B cell (primary cell): ENCODE measurements at regions not wholly inside any gene's neighbourhood (a gene's known extent, or its start where the extent isn't known, plus 50 kb on each side); places are given as distances from the start of the nearest gene placed in this dataset.

Experiments used
- ATAC-seq: fragments of 200-7000 bp; cut with Tn5 transposase; one replicate; pipeline ENCODE4 v1.10.0; 2021; ENCODE audit warnings: low read depth, mild to moderate bottlenecking, moderate number of reproducible peaks, moderate library complexity
- CTCF ChIA-PET: fragments of 350-600 bp; sonication (Branson Sonifier 250); formaldehyde crosslinking; loops from one replicate; lab custom pipeline; 2021; ENCODE audit warnings: antibody characterized with exemption, inconsistent platforms; lab: Charles Lee
- POLR2A ChIA-PET: fragments of 350-600 bp; sonication (Branson Sonifier 250); formaldehyde crosslinking; loops from one replicate; lab custom pipeline; 2021; ENCODE audit warnings: antibody characterized with exemption; lab: Charles Lee
- DNase-seq: peaks from one replicate; pipeline ENCODE4 v3.0.0; 2013
- H2AFZ ChIP-seq: 2 replicates; pipeline ENCODE4 v1.6.1; 2012; ENCODE audit warnings: mild to moderate bottlenecking, low read depth, low read length; ENCODE audit not compliant: insufficient read depth, poor library complexity, severe bottlenecking
- H3K27ac ChIP-seq, 2 donors: 1 replicate in 1 of 2; 2 replicates in 1 of 2; pipeline ENCODE4 v1.5.1; 2012 to 2013; ENCODE audit warnings: low read length in 2 of 2, mild to moderate bottlenecking in 2 of 2, moderate library complexity in 1 of 2
- H3K27me3 ChIP-seq, 4 experiments: fragments of 200-600 bp in 1 of 4; sonication (generic) in 1 of 4; replicated peaks in 1 of 4; 1 replicate in 2 of 4; 2 replicates in 2 of 4; pipeline versions ENCODE4 v1.6.1 to v1.7.0; 2013 to 2016; ENCODE audit warnings: low read length in 3 of 4, mild to moderate bottlenecking in 2 of 4, mixed read lengths in 1 of 4, moderate library complexity in 1 of 4; ENCODE audit not compliant: insufficient read depth in 4 of 4, control insufficient read depth in 3 of 4; ENCODE audit errors: control extremely low read depth in 1 of 4
- H3K36me3 ChIP-seq, 2 experiments: replicated peaks in 1 of 2; 1 replicate in 1 of 2; 2 replicates in 1 of 2; pipeline versions ENCODE4 v1.6.1 to v1.7.1; 2013; ENCODE audit warnings: low read length in 1 of 2; ENCODE audit not compliant: insufficient read depth in 2 of 2, control insufficient read depth in 1 of 2; ENCODE audit errors: control extremely low read depth in 1 of 2, extremely low read depth in 1 of 2
- H3K4me1 ChIP-seq, 2 donors: fragments of 200-600 bp in 1 of 2; sonication (generic) in 1 of 2; 1 replicate in 1 of 2; 2 replicates in 1 of 2; pipeline versions ENCODE4 v1.5.1 to v1.6.1; 2013 to 2017; ENCODE audit warnings: low read length in 2 of 2; ENCODE audit not compliant: control insufficient read depth in 2 of 2, insufficient read depth in 2 of 2
- H3K4me2 ChIP-seq: replicated peaks from 2 replicates; pipeline ENCODE3; 2012; ENCODE audit warnings: mild to moderate bottlenecking, low read depth, low read length; ENCODE audit not compliant: poor library complexity, severe bottlenecking
- H3K4me3 ChIP-seq, 5 experiments: fragments of 200-600 bp in 1 of 5; sonication (generic) in 1 of 5; 1 replicate in 3 of 5; 2 replicates in 2 of 5; pipeline versions ENCODE4 v1.5.1 to v1.7.0; 2011 to 2016; ENCODE audit warnings: low read length in 4 of 5, mild to moderate bottlenecking in 4 of 5, low read depth in 2 of 5, control low read depth in 1 of 5, moderate library complexity in 1 of 5; ENCODE audit not compliant: insufficient read depth in 1 of 5; ENCODE audit errors: control extremely low read depth in 1 of 5, extremely low read depth in 1 of 5
- H3K79me2 ChIP-seq: fragments of 200-600 bp; sonication (generic); one replicate; pipeline ENCODE4 v1.6.0; 2016; ENCODE audit warnings: low read length; ENCODE audit not compliant: control insufficient read depth, insufficient read depth
- H3K9ac ChIP-seq: fragments of 200-600 bp; sonication (generic); 2 replicates; pipeline ENCODE4 v1.6.1; 2017; ENCODE audit warnings: mild to moderate bottlenecking, low read length, moderate library complexity
- H3K9me3 ChIP-seq, 3 donors: one replicate each; pipeline versions ENCODE4 v1.6.1 to v1.7.1; 2013; ENCODE audit warnings: low read length in 2 of 3; ENCODE audit not compliant: control insufficient read depth in 2 of 3, insufficient read depth in 1 of 3; ENCODE audit errors: control extremely low read depth in 1 of 3
- H4K20me1 ChIP-seq: 2 replicates; pipeline ENCODE4 v1.6.0; 2012; ENCODE audit warnings: mild to moderate bottlenecking, low read length; ENCODE audit not compliant: insufficient read depth, control insufficient read depth, poor library complexity, severe bottlenecking
- H3K27ac Mint-ChIP-seq: one replicate; pipeline ENCODE4 v1.8.0; 2021; ENCODE audit warnings: mixed read lengths
- H3K27me3 Mint-ChIP-seq: one replicate; pipeline ENCODE4 v1.8.0; 2021; ENCODE audit warnings: mixed read lengths
- H3K4me1 Mint-ChIP-seq: one replicate; pipeline ENCODE4 v1.8.0; 2021; ENCODE audit warnings: mixed read lengths
- H3K4me3 Mint-ChIP-seq: one replicate; pipeline ENCODE4 v1.8.0; 2021; ENCODE audit warnings: mixed read lengths
- H3K9me3 Mint-ChIP-seq: one replicate; pipeline ENCODE4 v1.8.0; 2022; ENCODE audit warnings: mixed read lengths; ENCODE audit not compliant: insufficient read depth
- EZH2 ChIP-seq: IDR thresholded peaks from 2 replicates; pipeline ENCODE4 v1.6.1; 2012; ENCODE audit warnings: borderline replicate concordance, low read depth, mild to moderate bottlenecking, moderate library complexity, low read length; ENCODE audit not compliant: insufficient read depth, poor library complexity, severe bottlenecking
- WGBS: methylation state at CpG from one replicate; pipeline ENCODE4 v1.1.5; 2013; ENCODE audit warnings: missing lambda C conversion rate; ENCODE audit not compliant: insufficient coverage; 5-methylcytosine and 5-hydroxymethylcytosine counted together
- intact Hi-C: fragments of 100-400 bp; cut with micrococcal nuclease; formaldehyde crosslinking; loops from one replicate; pipeline ENCODE4 v1.10.0; 2022
- TF ChIP-seq, protein P1 (sequence below): fragments of 200-600 bp; IDR thresholded peaks from one replicate; pipeline ENCODE4 v1.8.0; 2022; ENCODE audit warnings: antibody characterized with exemption, mild to moderate bottlenecking

DNA sequence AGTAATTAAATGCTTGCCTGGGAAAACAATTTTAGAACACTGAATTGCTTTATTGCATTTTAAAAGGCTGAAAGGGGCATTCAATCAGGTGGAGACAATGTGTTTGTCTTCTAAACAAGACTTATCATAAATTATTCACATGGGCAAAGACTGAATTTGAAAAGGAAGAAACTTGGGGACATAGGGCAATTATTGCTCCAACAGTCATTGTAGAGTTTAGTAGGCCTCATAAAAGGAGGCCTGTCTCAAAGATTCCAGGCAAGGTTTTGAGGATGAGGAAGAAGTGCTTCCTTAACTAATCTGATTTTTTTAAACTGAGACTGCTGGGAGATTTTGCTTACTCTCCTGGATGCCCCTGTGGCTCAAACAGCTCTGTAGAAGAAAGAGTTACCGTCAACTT, 174.4 kb upstream of the RPS6KA3 start:
- Histone ChIP-seq H3K9ac (no peak overlapping the region), H3K4me3 (no peak overlapping the region), H3K4me1 (no peaks in the 10 kb centered on the region), H3K27ac (no peak overlapping the region), H3K4me2 (no peak overlapping the region), H2AFZ (no peak overlapping the region), H3K79me2 (no peaks in the 10 kb centered on the region), H3K9me3 (no peaks in the 10 kb centered on the region), H3K27me3 (no peaks in the 10 kb centered on the region), H3K36me3 (no peaks in the 10 kb centered on the region), H4K20me1 (no peaks in the 10 kb centered on the region)
- POLR2A ChIA-PET, result no interaction called here
- ATAC-seq, result no peak
- H3K27ac Mint-ChIP-seq, result no peak overlapping the region
- no peak for DNase-seq
- WGBS, result no CpG with 5 or more reads among the region's 1 CpG
- no peak for TF ChIP-seq EZH2
- CTCF ChIA-PET, result interaction anchor here (1.1 kb wide), 1 partner anchor 188 kb away, joined by 5 read pairs; no protein-coding TSS in a partner anchor
- no peaks in the 10 kb centered on the region for H3K4me1 Mint-ChIP-seq
- peaks cover 4% of the 10 kb centered on the region for H3K27me3 Mint-ChIP-seq
- H3K4me3 Mint-ChIP-seq, result no peak overlapping the region
- H3K9me3 Mint-ChIP-seq, result no peaks in the 10 kb centered on the region
- intact Hi-C loops, result loop anchor here (5.0 to 10.0 kb wide), 2 partner anchors 116 to 254 kb away; no protein-coding TSS in a partner anchor

DNA sequence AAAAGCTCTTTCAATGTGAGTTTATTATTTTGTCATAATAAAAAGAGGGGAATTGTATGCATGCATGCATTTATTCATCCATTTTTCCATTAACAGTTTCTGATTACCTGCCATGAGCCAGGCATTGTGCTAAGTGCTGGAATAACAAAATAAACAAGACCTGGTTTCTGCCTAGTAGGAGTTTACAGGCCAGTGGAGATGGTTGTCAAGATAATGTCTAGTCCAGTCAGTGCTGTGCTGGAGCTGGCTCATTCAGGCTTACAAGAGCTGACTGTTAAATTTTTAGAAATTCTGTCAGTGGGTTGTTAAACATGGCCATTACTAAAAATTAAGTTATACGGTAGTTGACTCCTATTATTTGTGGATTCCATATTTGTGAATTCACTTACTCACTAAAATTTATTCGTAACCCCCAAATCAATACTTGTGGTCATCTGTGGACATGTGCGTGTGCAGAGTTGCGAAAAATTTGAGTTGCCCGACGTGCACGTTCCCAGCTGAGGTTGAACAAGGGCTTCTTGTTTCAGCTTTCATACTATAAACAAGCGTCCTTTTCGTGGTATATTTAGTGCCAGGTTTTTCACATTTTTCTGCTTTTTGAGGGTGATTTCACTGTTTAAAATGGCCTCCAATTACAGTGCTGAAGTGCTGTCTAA, 172.3 kb upstream of the RPS6KA3 start:
- DNase-seq (no peak), ATAC-seq (no peak)
- Histone ChIP-seq H3K79me2 (no peaks in the 10 kb centered on the region), H4K20me1 (no peaks in the 10 kb centered on the region), H3K27me3 (no peaks in the 10 kb centered on the region), H3K4me2 (no peak overlapping the region), H3K4me1 (no peaks in the 10 kb centered on the region), H3K36me3 (no peaks in the 10 kb centered on the region), H3K4me3 (no peak overlapping the region), H2AFZ (no peak overlapping the region), H3K9ac (no peak overlapping the region), H3K27ac (no peak overlapping the region), H3K9me3 (no peaks in the 10 kb centered on the region)
- WGBS, result no CpG with 5 or more reads among the region's 9 CpGs
- ChIA-PET CTCF (interaction anchor here (3.7 kb wide), 1 partner anchor 186 kb away, joined by 16 read pairs; no protein-coding TSS in a partner anchor), POLR2A (interaction anchor here (0.6 kb wide), 1 partner anchor 1335 kb away, joined by 11 read pairs; no protein-coding TSS in a partner anchor)
- Mint-ChIP-seq H3K27me3 (peaks cover 4% of the 10 kb centered on the region), H3K4me1 (no peaks in the 10 kb centered on the region), H3K27ac (no peak overlapping the region), H3K9me3 (no peaks in the 10 kb centered on the region), H3K4me3 (no peak overlapping the region)
- intact Hi-C loops, result loop anchor here (10.0 kb wide), 1 partner anchor 64 kb away; no protein-coding TSS in a partner anchor
- no peak for TF ChIP-seq EZH2
- TF ChIP-seq, protein P1, sequence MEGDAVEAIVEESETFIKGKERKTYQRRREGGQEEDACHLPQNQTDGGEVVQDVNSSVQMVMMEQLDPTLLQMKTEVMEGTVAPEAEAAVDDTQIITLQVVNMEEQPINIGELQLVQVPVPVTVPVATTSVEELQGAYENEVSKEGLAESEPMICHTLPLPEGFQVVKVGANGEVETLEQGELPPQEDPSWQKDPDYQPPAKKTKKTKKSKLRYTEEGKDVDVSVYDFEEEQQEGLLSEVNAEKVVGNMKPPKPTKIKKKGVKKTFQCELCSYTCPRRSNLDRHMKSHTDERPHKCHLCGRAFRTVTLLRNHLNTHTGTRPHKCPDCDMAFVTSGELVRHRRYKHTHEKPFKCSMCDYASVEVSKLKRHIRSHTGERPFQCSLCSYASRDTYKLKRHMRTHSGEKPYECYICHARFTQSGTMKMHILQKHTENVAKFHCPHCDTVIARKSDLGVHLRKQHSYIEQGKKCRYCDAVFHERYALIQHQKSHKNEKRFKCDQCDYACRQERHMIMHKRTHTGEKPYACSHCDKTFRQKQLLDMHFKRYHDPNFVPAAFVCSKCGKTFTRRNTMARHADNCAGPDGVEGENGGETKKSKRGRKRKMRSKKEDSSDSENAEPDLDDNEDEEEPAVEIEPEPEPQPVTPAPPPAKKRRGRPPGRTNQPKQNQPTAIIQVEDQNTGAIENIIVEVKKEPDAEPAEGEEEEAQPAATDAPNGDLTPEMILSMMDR, result no peak
